GM12891 (cell line): ENCODE measurements at regions not wholly inside any gene's neighbourhood (a gene's known extent, or its start where the extent isn't known, plus 50 kb on each side); places are given as distances from the start of the nearest gene placed in this dataset.

Source experiments
- DNase-seq: peaks from one replicate; pipeline ENCODE4 v3.0.0; 2011; ENCODE audit warnings: low spot score; ENCODE audit not compliant: insufficient read length
- FAIRE-seq: peaks from 2 replicates; lab custom pipeline; 2011; peaks lifted over from hg19 to GRCh38; lab: Jason Lieb, UNC
- PAX5 ChIP-seq: IDR thresholded peaks from 2 replicates; pipeline ENCODE4 v1.6.1; 2011; ENCODE audit warnings: low read length, moderate library complexity, mild to moderate bottlenecking; ENCODE audit not compliant: insufficient read depth, severe bottlenecking
- POLR2A ChIP-seq: IDR thresholded peaks from 2 replicates; pipeline ENCODE4 v1.6.1; 2011; ENCODE audit warnings: low read depth, low read length, control low read depth
- POLR2AphosphoS5 ChIP-seq: IDR thresholded peaks from 2 replicates; pipeline ENCODE4 v1.6.1; 2011; ENCODE audit warnings: low read depth, low read length, control low read depth
- POU2F2 ChIP-seq: IDR thresholded peaks from 2 replicates; pipeline ENCODE4 v1.6.1; 2011; ENCODE audit warnings: low read depth, mild to moderate bottlenecking, control low read depth, low read length, moderate library complexity
- SPI1 ChIP-seq: IDR thresholded peaks from 2 replicates; pipeline ENCODE4 v1.6.1; 2011; ENCODE audit warnings: low read depth, low read length, control low read depth
- TAF1 ChIP-seq: IDR thresholded peaks from 2 replicates; pipeline ENCODE4 v1.6.1; 2011; ENCODE audit warnings: low read depth, low read length, control low read depth

- DNase-seq (no peak), FAIRE-seq (no peak)
- TF ChIP-seq PAX5, result no peak
- TF ChIP-seq POLR2AphosphoS5, result no peak
- no peak for TF ChIP-seq POU2F2
- no peak for TF ChIP-seq POLR2A
- TF ChIP-seq TAF1, result no peak
- no peak for TF ChIP-seq SPI1
These were observed 353.3 kb downstream of the MAN2A1 start for GRCh38 chr5:110043025-110043424.

- DNase-seq (no peak), FAIRE-seq (no peak)
- no peak for TF ChIP-seq PAX5
- no peak for TF ChIP-seq SPI1
- no peak for TF ChIP-seq POU2F2
- no peak for TF ChIP-seq POLR2AphosphoS5
- no peak for TF ChIP-seq TAF1
- no peak for TF ChIP-seq POLR2A
These were observed 355.4 kb downstream of the MAN2A1 start for GRCh38 chr5:110045158-110045557.

GRCh38 chr5:110048491-110048890 lies 358.8 kb downstream of the MAN2A1 start:
- FAIRE-seq, result no peak
- TF ChIP-seq POLR2A (no peak), POU2F2 (no peak), PAX5 (no peak), TAF1 (no peak), POLR2AphosphoS5 (no peak), SPI1 (no peak)
- no peak for DNase-seq

- FAIRE-seq (no peak), DNase-seq (no peak)
- TF ChIP-seq POLR2A, result no peak
- no peak for TF ChIP-seq PAX5
- TF ChIP-seq POU2F2, result no peak
- TF ChIP-seq TAF1, result no peak
- TF ChIP-seq POLR2AphosphoS5, result no peak
- TF ChIP-seq SPI1, result no peak
These were observed 360.1 kb downstream of the MAN2A1 start for GRCh38 chr5:110049816-110050215.

- DNase-seq (no peak), FAIRE-seq (no peak)
- TF ChIP-seq POU2F2, result no peak
These were observed 361.1 kb downstream of the MAN2A1 start for GRCh38 chr5:110050640-110051345.

- no peak for DNase-seq
- FAIRE-seq, result no peak
- TF ChIP-seq SPI1 (no peak), PAX5 (no peak), POU2F2 (no peak), TAF1 (no peak), POLR2AphosphoS5 (no peak), POLR2A (no peak)
These were observed 363.5 kb downstream of the MAN2A1 start for GRCh38 chr5:110053205-110053604.

- TF ChIP-seq POLR2A (no peak), POLR2AphosphoS5 (no peak), SPI1 (no peak), POU2F2 (no peak), PAX5 (no peak), TAF1 (no peak)
- no peak for FAIRE-seq
- DNase-seq, result no peak
These were observed 364.1 kb downstream of the MAN2A1 start for GRCh38 chr5:110053824-110054223.

GRCh38 chr5:110054240-110054639 lies 364.5 kb downstream of the MAN2A1 start:
- no peak for DNase-seq

GRCh38 chr5:110055302-110055701 lies 365.6 kb downstream of the MAN2A1 start:
- TF ChIP-seq PAX5, result no peak
- TF ChIP-seq TAF1, result no peak
- TF ChIP-seq POU2F2, result no peak
- TF ChIP-seq SPI1, result no peak
- TF ChIP-seq POLR2AphosphoS5, result no peak
- no peak for TF ChIP-seq POLR2A
- DNase-seq, result no peak
- no peak for FAIRE-seq

More at GRCh38 chr5:110054240-110054639, 364.5 kb downstream of the MAN2A1 start:
- TF ChIP-seq POLR2AphosphoS5 (no peak), SPI1 (no peak), POLR2A (no peak), TAF1 (no peak), PAX5 (no peak), POU2F2 (no peak)
- FAIRE-seq, result no peak

GRCh38 chr5:110056580-110057114 lies 366.9 kb downstream of the MAN2A1 start:
- no peak for TF ChIP-seq SPI1
- TF ChIP-seq POLR2AphosphoS5, result no peak
- TF ChIP-seq PAX5, result no peak
- DNase-seq (no peak), FAIRE-seq (no peak)
